Heart left ventricle (tissue), 13 donors: ENCODE measurements at regions not wholly inside any gene's neighbourhood (a gene's known extent, or its start where the extent isn't known, plus 50 kb on each side); places are given as distances from the start of the nearest gene placed in this dataset.

Experiments used
- CTCF ChIP-seq, 12 donors: fragments of 200-600 bp; sonication (generic) in 4 of 12; IDR thresholded peaks; one replicate each; pipeline versions ENCODE4 v1.5.0 to v1.8.0; 2018 to 2022; ENCODE audit warnings: antibody characterized with exemption in 12 of 12, mild to moderate bottlenecking in 5 of 12
- POLR2A ChIP-seq, 2 donors: fragments of 450-650 bp; IDR thresholded peaks; one replicate each; pipeline ENCODE4 v1.6.1; 2017; ENCODE audit warnings: antibody characterized with exemption in 2 of 2, mild to moderate bottlenecking in 2 of 2, moderate library complexity in 2 of 2
- donor health status: ischemic (EF 13 %, LVEDD 7.1; RV severe dilation, severe dysfunction).
- donor health status: DM: no; HTN: yes; CAD: no.
- donor health status: DM: no; HTN: no; CAD: no.
- donor health status: ischemic (EF 25% LVEDD 6.9; RV normal size, moderate dysfunction).
- donor health status: ischemic (EF 25% LVEDD 5.7; RV mildly dilated, moderate dysfunction).
- donor health status: ischemic (EF 35%, LVEDD 5.7; RV mildly dilated, moderate dysfunction).
- donor health status: nonischemic (EF 11% LVEDD 7.7; RV severe dilation, severe dysfunction).
- donor health status: DM: yes; HTN: yes; CAD: no.
- donor health status: PGD.
- donor health status: ischemic (EF 29% LVEDD 5.4; RV normal size, mild dysfunction).
- donor health status: nonischemic (EF 23%, LVEDD 6.1; RV moderate dilation, normal function).

GRCh38 chr11:41842673-41843072 is 383.2 kb upstream of the LRRC4C start:
- TF ChIP-seq CTCF (IDR thresholded peaks at IDR 0.05) (no peak), POLR2A (IDR thresholded peaks at IDR 0.05) (no peak)
